Hematopoietic multipotent progenitor cell (in vitro differentiated cells): ENCODE measurements at regions not wholly inside any gene's neighbourhood (a gene's known extent, or its start where the extent isn't known, plus 50 kb on each side); places are given as distances from the start of the nearest gene placed in this dataset.
"Not testable (repeated sequence)": the region's sequence is repeated elsewhere in the genome, so short reads cannot be mapped to it uniquely, and the experiment has no call there.

ENCODE experiments used
- DNase-seq, 3 donors: peaks; one replicate each; pipeline ENCODE4 v3.0.0-alpha.2; 2011 to 2015; ENCODE audit warnings: low read depth in 2 of 3, low spot score in 2 of 3

GRCh38 chr6:57860481-57861315 lies 543.3 kb downstream of the PRIM2 start:
- not testable (repeated sequence) for DNase-seq

- DNase-seq = not testable (repeated sequence)
These were observed 552.7 kb downstream of the PRIM2 start for GRCh38 chr6:57870083-57870482.

GRCh38 chr6:57873424-57873823 lies 556.0 kb downstream of the PRIM2 start:
- not testable (repeated sequence) for DNase-seq

GRCh38 chr6:57876659-57877058 lies 559.2 kb downstream of the PRIM2 start:
- DNase-seq = not testable (repeated sequence)

- DNase-seq = not testable (repeated sequence)
These were observed 560.3 kb downstream of the PRIM2 start for GRCh38 chr6:57877729-57878128.

GRCh38 chr6:57878792-57879191 lies 561.4 kb downstream of the PRIM2 start:
- DNase-seq = peak in 1 of 3 donors; percentile 24

GRCh38 chr6:57898850-57899249 lies 581.4 kb downstream of the PRIM2 start:
- not testable (repeated sequence) for DNase-seq

GRCh38 chr6:57900687-57901399 lies 583.4 kb downstream of the PRIM2 start:
- not testable (repeated sequence) for DNase-seq

- not testable (repeated sequence) for DNase-seq
These were observed 584.0 kb downstream of the PRIM2 start for GRCh38 chr6:57901445-57901844.

GRCh38 chr6:57904356-57904755 lies 586.9 kb downstream of the PRIM2 start:
- not testable (repeated sequence) for DNase-seq

GRCh38 chr6:57915300-57915699 lies 597.9 kb downstream of the PRIM2 start:
- DNase-seq = not testable (repeated sequence)

GRCh38 chr6:57942966-57943365 lies 625.5 kb downstream of the PRIM2 start:
- not testable (repeated sequence) for DNase-seq

GRCh38 chr6:57946084-57946768 lies 628.8 kb downstream of the PRIM2 start:
- DNase-seq = not testable (repeated sequence)

- not testable (repeated sequence) for DNase-seq
These were observed 629.3 kb downstream of the PRIM2 start for GRCh38 chr6:57946769-57947091.

- not testable (repeated sequence) for DNase-seq
These were observed 631.1 kb downstream of the PRIM2 start for GRCh38 chr6:57948481-57948880.

- DNase-seq = not testable (repeated sequence)
These were observed 633.0 kb downstream of the PRIM2 start for GRCh38 chr6:57950430-57950829.

GRCh38 chr6:57966757-57967156 lies 649.3 kb downstream of the PRIM2 start:
- not testable (repeated sequence) for DNase-seq

- DNase-seq = not testable (repeated sequence)
These were observed 654.5 kb downstream of the PRIM2 start for GRCh38 chr6:57971956-57972355.

GRCh38 chr6:57974653-57975052 lies 657.2 kb downstream of the PRIM2 start:
- DNase-seq = no peak

- not testable (repeated sequence) for DNase-seq
These were observed 657.7 kb downstream of the PRIM2 start for GRCh38 chr6:57975127-57975526.

- DNase-seq = not testable (repeated sequence)
These were observed 658.9 kb downstream of the PRIM2 start for GRCh38 chr6:57976371-57976770.
